ENCODE measurements at regions not wholly inside any gene's neighbourhood (a gene's known extent, or its start where the extent isn't known, plus 50 kb on each side); places are given as distances from the start of the nearest gene placed in this dataset.

DNA sequence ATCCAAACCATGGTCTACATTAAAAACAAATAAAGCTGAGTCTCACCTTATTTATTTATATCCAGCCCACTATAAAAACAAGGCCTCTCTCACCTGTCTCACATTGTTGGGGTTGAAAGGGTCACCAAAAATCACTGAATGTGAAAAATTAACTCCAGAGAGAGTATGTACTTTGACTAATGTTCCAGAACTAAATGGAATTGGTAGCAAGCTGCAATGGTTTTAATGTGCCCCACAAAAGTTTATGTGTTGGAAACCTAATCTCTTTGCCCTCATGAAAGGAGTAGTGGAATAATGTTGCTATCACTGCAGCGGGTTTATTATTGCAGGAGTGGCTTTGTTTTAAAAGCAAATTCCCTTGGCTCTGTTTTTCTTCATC lies 230.3 kb downstream of the LTN1 start:
- no peaks in the 10 kb centered on the region for H3K4me1 ChIP-seq
- no peak for TF ChIP-seq POLR2A (IDR thresholded peaks at IDR 0.05)
- TF ChIP-seq, protein P1, sequence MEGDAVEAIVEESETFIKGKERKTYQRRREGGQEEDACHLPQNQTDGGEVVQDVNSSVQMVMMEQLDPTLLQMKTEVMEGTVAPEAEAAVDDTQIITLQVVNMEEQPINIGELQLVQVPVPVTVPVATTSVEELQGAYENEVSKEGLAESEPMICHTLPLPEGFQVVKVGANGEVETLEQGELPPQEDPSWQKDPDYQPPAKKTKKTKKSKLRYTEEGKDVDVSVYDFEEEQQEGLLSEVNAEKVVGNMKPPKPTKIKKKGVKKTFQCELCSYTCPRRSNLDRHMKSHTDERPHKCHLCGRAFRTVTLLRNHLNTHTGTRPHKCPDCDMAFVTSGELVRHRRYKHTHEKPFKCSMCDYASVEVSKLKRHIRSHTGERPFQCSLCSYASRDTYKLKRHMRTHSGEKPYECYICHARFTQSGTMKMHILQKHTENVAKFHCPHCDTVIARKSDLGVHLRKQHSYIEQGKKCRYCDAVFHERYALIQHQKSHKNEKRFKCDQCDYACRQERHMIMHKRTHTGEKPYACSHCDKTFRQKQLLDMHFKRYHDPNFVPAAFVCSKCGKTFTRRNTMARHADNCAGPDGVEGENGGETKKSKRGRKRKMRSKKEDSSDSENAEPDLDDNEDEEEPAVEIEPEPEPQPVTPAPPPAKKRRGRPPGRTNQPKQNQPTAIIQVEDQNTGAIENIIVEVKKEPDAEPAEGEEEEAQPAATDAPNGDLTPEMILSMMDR (IDR thresholded peaks at IDR 0.05), result no peak
- H3K9me3 ChIP-seq, result no peaks in the 10 kb centered on the region
- intact Hi-C loops (cut with DNase I; ENCODE audit: low total_unique reads), result no loop called here
- H3K27me3 ChIP-seq, result no peaks in the 10 kb centered on the region
- H3K27ac ChIP-seq, result no peak overlapping the region
- H3K4me3 ChIP-seq, result no peak overlapping the region
- H3K36me3 ChIP-seq, result no peaks in the 10 kb centered on the region
- DNase-seq, result no peak

DNA sequence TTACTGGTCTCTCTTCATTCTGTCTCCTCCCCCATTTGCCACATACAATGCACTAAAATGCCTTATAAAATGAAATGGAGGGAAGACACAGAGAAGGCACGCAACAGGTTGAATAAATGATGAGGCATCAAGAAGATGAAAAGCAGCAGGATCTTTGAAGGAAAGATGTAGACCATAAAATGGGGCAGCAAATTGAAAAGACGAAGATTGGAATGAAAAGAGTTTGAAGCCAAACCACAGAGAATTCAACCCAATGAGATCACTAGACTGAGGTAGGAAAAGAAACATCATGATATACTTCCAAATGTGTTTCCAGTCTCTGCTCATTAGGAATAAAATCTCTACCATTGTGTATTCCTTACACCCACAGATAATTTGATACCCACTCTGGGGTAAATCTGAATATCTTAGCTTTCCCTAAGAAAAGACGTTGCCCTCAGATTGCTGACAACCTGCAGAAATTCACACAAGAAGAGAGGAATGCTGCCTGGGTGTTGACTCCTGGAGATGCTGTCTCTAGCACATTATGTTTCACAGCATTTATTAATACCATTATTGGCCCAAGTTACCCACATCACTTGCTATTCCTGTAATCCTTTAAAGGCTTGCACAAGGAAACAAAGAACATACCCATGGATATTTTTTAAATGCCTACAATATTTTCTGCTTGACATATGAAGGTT lies 230.9 kb downstream of the LTN1 start:
- Histone ChIP-seq H3K9me3 (no peaks in the 10 kb centered on the region), H3K4me1 (no peaks in the 10 kb centered on the region), H3K27ac (no peak overlapping the region), H3K27me3 (no peaks in the 10 kb centered on the region), H3K4me3 (no peak overlapping the region), H3K36me3 (no peaks in the 10 kb centered on the region)
- DNase-seq, result no peak
- TF ChIP-seq, protein P1 (IDR thresholded peaks at IDR 0.05), result no peak
- no peak for TF ChIP-seq POLR2A (IDR thresholded peaks at IDR 0.05)
- intact Hi-C loops (cut with DNase I; ENCODE audit: low total_unique reads), result no loop called here

DNA sequence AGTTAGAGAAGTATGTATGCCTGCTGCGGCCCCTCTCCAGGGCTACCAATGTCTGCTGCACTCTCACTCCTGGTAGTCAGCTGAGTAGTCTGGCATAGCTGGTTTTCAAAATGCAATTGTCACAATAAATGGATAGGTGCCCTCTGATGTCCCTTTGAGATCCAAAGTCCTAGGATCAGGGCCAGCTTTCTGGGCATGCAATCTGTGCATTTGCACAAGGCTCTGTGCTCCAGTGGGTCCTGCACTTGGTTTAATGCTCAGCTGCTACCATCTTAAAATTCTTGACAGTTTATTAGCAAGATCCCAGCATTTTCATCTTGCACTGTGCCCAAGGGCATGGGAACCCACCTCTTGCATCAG lies 233.8 kb downstream of the LTN1 start:
- no peaks in the 10 kb centered on the region for H3K27me3 ChIP-seq
- H3K4me1 ChIP-seq, result peaks cover 0 to 10% of the 10 kb centered on the region in 2 donors
- no peak for DNase-seq
- TF ChIP-seq, protein P1 (IDR thresholded peaks at IDR 0.05), result no peak
- TF ChIP-seq POLR2A (IDR thresholded peaks at IDR 0.05), result no peak
- H3K9me3 ChIP-seq, result no peaks in the 10 kb centered on the region
- H3K27ac ChIP-seq, result no peak overlapping the region
- no peaks in the 10 kb centered on the region for H3K36me3 ChIP-seq
- H3K4me3 ChIP-seq, result no peak overlapping the region
- intact Hi-C loops (cut with DNase I; ENCODE audit: low total_unique reads), result no loop called here

DNA sequence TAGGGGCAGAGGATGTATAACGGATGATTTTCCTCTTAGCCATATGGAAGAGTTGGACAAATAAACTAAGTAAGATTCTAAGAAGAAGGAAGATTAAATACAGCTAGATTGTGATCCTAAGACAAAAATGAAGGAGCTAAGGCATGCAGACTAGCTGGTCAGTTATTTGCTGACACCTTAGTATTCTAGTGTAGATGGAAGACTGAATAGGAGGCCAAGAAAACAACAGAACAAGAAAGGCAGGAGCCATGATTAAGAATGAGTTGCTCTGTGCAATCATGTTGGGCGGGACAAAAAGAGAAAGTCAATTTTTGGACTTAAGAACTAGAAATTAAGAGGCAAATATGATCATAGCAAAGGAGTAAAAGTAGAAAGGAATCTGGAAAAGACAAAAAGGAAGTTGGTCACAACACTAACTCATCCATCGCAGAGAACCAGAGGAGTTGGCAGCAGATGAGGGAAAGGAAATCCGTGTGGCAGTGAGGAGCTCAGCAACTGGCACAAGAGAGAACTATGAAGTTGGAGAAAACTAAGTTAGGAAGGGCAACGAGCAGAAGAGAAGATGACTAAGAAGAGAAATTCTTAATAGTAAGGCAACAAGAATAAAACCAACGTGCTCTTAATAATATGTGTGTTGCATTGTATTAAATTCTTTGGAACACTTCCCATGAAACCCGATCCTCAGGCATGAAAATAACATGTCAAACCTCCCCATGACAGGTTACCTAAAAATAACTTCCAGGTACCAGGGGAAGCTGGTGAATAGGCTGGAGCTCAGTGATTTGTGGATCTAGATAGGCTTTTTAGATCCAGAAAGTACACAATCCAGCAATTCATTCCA lies 234.4 kb downstream of the LTN1 start:
- intact Hi-C loops (cut with DNase I; ENCODE audit: low total_unique reads), result no loop called here
- H3K4me1 ChIP-seq, result peaks cover 0 to 10% of the 10 kb centered on the region in 2 donors
- H3K27ac ChIP-seq, result no peak overlapping the region
- no peaks in the 10 kb centered on the region for H3K9me3 ChIP-seq
- no peaks in the 10 kb centered on the region for H3K27me3 ChIP-seq
- H3K4me3 ChIP-seq, result no peak overlapping the region
- TF ChIP-seq, protein P1 (IDR thresholded peaks at IDR 0.05), result no peak
- TF ChIP-seq POLR2A (IDR thresholded peaks at IDR 0.05), result no peak
- no peak for DNase-seq
- no peaks in the 10 kb centered on the region for H3K36me3 ChIP-seq

DNA sequence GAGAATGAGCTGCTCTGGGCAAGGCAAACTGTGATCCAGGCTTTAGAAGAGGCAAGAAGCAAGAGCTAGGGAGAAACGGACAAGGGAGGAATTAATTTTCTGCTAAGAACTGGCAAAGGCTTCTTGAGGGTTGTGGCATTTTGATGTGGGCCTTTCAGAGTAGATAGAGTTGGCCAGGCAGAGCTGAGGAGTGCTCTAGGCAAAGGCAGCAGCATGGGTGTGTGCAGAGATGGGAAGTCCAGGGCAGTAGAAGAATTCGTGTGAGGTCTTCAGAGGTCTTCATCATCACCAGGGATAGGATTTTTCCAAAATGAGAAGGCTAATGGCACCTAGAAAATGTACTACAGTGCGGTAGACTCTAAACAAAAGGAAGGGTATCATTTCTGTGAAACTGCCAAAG lies 237.8 kb downstream of the LTN1 start:
- peaks cover 0 to 10% of the 10 kb centered on the region in 2 donors for H3K4me1 ChIP-seq
- H3K36me3 ChIP-seq, result no peaks in the 10 kb centered on the region
- no peak for DNase-seq
- no peaks in the 10 kb centered on the region for H3K9me3 ChIP-seq
- peak overlapping the region; percentile 71 for H3K27ac ChIP-seq
- TF ChIP-seq, protein P1 (IDR thresholded peaks at IDR 0.05), result no peak
- no peak for TF ChIP-seq POLR2A (IDR thresholded peaks at IDR 0.05)
- intact Hi-C loops (cut with DNase I; ENCODE audit: low total_unique reads), result no loop called here
- no peak overlapping the region for H3K4me3 ChIP-seq
- H3K27me3 ChIP-seq, result no peaks in the 10 kb centered on the region

All from uterus (tissue), 3 donors.